ENCODE measurements at regions not wholly inside any gene's neighbourhood (a gene's known extent, or its start where the extent isn't known, plus 50 kb on each side); places are given as distances from the start of the nearest gene placed in this dataset.

- H3K9me3 ChIP-seq (ENCODE audit: severe bottlenecking): no peaks in the 10 kb centered on the region
- no peaks in the 10 kb centered on the region for H3K36me3 ChIP-seq
- no peak overlapping the region for H3K27ac ChIP-seq
- DNase-seq: no peak
- no peak overlapping the region for H3K4me3 ChIP-seq (ENCODE audit: low read depth, low read length)
- TF ChIP-seq CTCF (IDR thresholded peaks at IDR 0.05; ENCODE audit: low read depth, low read length): no peak
- no peaks in the 10 kb centered on the region for H3K27me3 ChIP-seq (ENCODE audit: insufficient read depth, low read depth, severe bottlenecking)
Observed at GRCh38 chr10:58993480-58994221, 182.8 kb upstream of the PHYHIPL start.

- H3K36me3 ChIP-seq: no peaks in the 10 kb centered on the region
- no peak overlapping the region for H3K27ac ChIP-seq
- no peak overlapping the region for H3K4me3 ChIP-seq (ENCODE audit: low read depth, low read length)
- H3K9me3 ChIP-seq (ENCODE audit: severe bottlenecking): no peaks in the 10 kb centered on the region
- no peak for TF ChIP-seq CTCF (IDR thresholded peaks at IDR 0.05; ENCODE audit: low read depth, low read length)
- no peaks in the 10 kb centered on the region for H3K27me3 ChIP-seq (ENCODE audit: insufficient read depth, low read depth, severe bottlenecking)
- DNase-seq: no peak
Observed at GRCh38 chr10:58994226-58995057, 182.0 kb upstream of the PHYHIPL start.

- Histone ChIP-seq H3K27ac (no peak overlapping the region), H3K27me3 (ENCODE audit: insufficient read depth, low read depth, severe bottlenecking) (no peaks in the 10 kb centered on the region), H3K9me3 (ENCODE audit: severe bottlenecking) (no peaks in the 10 kb centered on the region), H3K36me3 (no peaks in the 10 kb centered on the region), H3K4me3 (ENCODE audit: low read depth, low read length) (no peak overlapping the region)
- no peak for TF ChIP-seq CTCF (IDR thresholded peaks at IDR 0.05; ENCODE audit: low read depth, low read length)
- DNase-seq: no peak
Observed at GRCh38 chr10:58995058-58995596, 181.3 kb upstream of the PHYHIPL start.

- no peaks in the 10 kb centered on the region for H3K9me3 ChIP-seq (ENCODE audit: severe bottlenecking)
- no peak overlapping the region for H3K27ac ChIP-seq
- no peaks in the 10 kb centered on the region for H3K27me3 ChIP-seq (ENCODE audit: insufficient read depth, low read depth, severe bottlenecking)
- H3K36me3 ChIP-seq: no peaks in the 10 kb centered on the region
- no peak for TF ChIP-seq CTCF (IDR thresholded peaks at IDR 0.05; ENCODE audit: low read depth, low read length)
- no peak for DNase-seq
- H3K4me3 ChIP-seq (ENCODE audit: low read depth, low read length): no peak overlapping the region
Observed at GRCh38 chr10:58996063-58996462, 180.4 kb upstream of the PHYHIPL start.

- no peaks in the 10 kb centered on the region for H3K36me3 ChIP-seq
- no peak overlapping the region for H3K27ac ChIP-seq
- DNase-seq: no peak
- no peak overlapping the region for H3K4me3 ChIP-seq (ENCODE audit: low read depth, low read length)
- no peak for TF ChIP-seq CTCF (IDR thresholded peaks at IDR 0.05; ENCODE audit: low read depth, low read length)
- no peaks in the 10 kb centered on the region for H3K9me3 ChIP-seq (ENCODE audit: severe bottlenecking)
- H3K27me3 ChIP-seq (ENCODE audit: insufficient read depth, low read depth, severe bottlenecking): no peaks in the 10 kb centered on the region
Observed at GRCh38 chr10:58996866-58997265, 179.6 kb upstream of the PHYHIPL start.
